Activated B cell treated with CpG ODN at 0.5 μM for 24 hours (primary cell): ENCODE measurements at regions not wholly inside any gene's neighbourhood (a gene's known extent, or its start where the extent isn't known, plus 50 kb on each side); places are given as distances from the start of the nearest gene placed in this dataset.
"Not testable (repeated sequence)": the region's sequence is repeated elsewhere in the genome, so short reads cannot be mapped to it uniquely, and the experiment has no call there.

ENCODE experiments used
- ATAC-seq: fragments of 200-7000 bp; cut with Tn5 transposase; one replicate; pipeline ENCODE4 v1.10.0; 2021; ENCODE audit warnings: low read depth, mild to moderate bottlenecking, moderate library complexity
- CTCF ChIA-PET: fragments of 350-600 bp; sonication (Branson Sonifier 250); formaldehyde crosslinking; loops from one replicate; lab custom pipeline; 2021; ENCODE audit warnings: antibody characterized with exemption; lab: Charles Lee
- POLR2A ChIA-PET: fragments of 350-600 bp; sonication (Branson Sonifier 250); formaldehyde crosslinking; loops from one replicate; lab custom pipeline; 2021; ENCODE audit warnings: antibody characterized with exemption; lab: Charles Lee
- DNase-seq: peaks from one replicate; pipeline ENCODE4 v3.0.0; 2022
- H3K27ac Mint-ChIP-seq: one replicate; pipeline ENCODE4 v1.8.0; 2020; ENCODE audit warnings: mixed read lengths
- H3K27me3 Mint-ChIP-seq: one replicate; pipeline ENCODE4 v1.8.0; 2021; ENCODE audit warnings: mixed read lengths
- H3K36me3 Mint-ChIP-seq: one replicate; pipeline ENCODE4 v1.8.0; 2021; ENCODE audit warnings: low read depth, mixed read lengths
- H3K4me1 Mint-ChIP-seq: one replicate; pipeline ENCODE4 v1.8.0; 2021; ENCODE audit warnings: mixed read lengths
- H3K4me3 Mint-ChIP-seq: one replicate; pipeline ENCODE4 v1.8.0; 2020; ENCODE audit warnings: mild to moderate bottlenecking, mixed read lengths
- H3K9me3 Mint-ChIP-seq: one replicate; pipeline ENCODE4 v1.8.0; 2020; ENCODE audit warnings: mixed read lengths
- CTCF ChIP-seq: fragments of 200-600 bp; IDR thresholded peaks from one replicate; pipeline ENCODE4 v1.8.0; 2022; ENCODE audit warnings: antibody characterized with exemption, mild to moderate bottlenecking
- intact Hi-C: fragments of 100-400 bp; cut with micrococcal nuclease; formaldehyde crosslinking; loops from one replicate; pipeline ENCODE4 v1.15.1; 2024

GRCh38 chr10:2548071-2548470, 519.3 kb upstream of the PFKP start:
- ChIA-PET CTCF (no interaction called here), POLR2A (no interaction called here)
- Mint-ChIP-seq H3K4me1 (no peaks in the 10 kb centered on the region), H3K27me3 (no peaks in the 10 kb centered on the region), H3K9me3 (no peaks in the 10 kb centered on the region), H3K27ac (no peak overlapping the region), H3K36me3 (no peaks in the 10 kb centered on the region), H3K4me3 (no peak overlapping the region)
- no peak for TF ChIP-seq CTCF
- intact Hi-C loops: no loop called here
- ATAC-seq (no peak), DNase-seq (no peak)

GRCh38 chr10:2547606-2548005, 519.7 kb upstream of the PFKP start:
- Mint-ChIP-seq H3K9me3 (no peaks in the 10 kb centered on the region), H3K4me3 (no peak overlapping the region), H3K36me3 (no peaks in the 10 kb centered on the region), H3K27ac (no peak overlapping the region), H3K27me3 (no peaks in the 10 kb centered on the region), H3K4me1 (no peaks in the 10 kb centered on the region)
- no peak for ATAC-seq
- DNase-seq: no peak
- ChIA-PET POLR2A (no interaction called here), CTCF (no interaction called here)
- intact Hi-C loops: no loop called here
- no peak for TF ChIP-seq CTCF

DNA sequence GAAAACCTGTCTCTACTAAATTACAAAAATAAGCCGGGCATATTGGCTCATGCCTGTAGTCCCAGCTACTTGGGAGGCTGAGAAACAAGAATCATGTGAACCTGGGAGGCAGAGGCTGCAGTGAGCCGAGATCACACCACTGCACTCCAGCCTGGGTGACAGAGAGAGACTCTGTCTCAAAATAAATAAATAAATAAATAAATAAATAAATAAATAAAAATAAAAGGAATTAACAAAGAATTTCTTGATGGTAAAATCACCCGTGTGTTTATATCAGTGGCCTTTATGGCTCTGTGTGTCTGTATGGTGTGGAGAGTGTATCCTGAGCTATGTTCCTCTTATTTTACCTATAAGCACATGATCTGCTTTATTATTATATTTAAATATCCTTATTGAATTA, 520.5 kb upstream of the PFKP start:
- H3K27me3 Mint-ChIP-seq, H3K27ac Mint-ChIP-seq, CTCF ChIA-PET, H3K4me3 Mint-ChIP-seq, H3K4me1 Mint-ChIP-seq, H3K36me3 Mint-ChIP-seq, intact Hi-C loops, H3K9me3 Mint-ChIP-seq, DNase-seq, POLR2A ChIA-PET, ATAC-seq: not testable (repeated sequence)

DNA sequence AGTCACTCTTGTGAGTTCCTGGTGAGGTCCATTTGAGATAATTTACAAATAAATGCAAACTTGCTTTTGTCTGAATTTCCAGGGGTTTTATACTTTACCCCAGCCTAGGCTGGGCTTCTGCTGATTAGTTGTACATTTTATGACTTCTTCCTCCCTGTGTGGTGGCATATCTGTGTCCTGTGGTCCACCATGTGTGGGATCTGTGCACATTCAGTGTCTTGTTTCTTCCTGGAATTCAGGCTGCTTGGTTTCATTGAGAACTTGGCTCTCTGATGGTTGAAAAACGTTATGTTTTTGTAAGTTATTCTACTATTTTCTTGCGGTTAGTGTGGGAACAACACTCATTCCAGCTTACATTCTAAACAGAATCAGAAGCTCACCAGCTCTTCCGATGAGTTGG, 523.4 kb upstream of the PFKP start:
- Mint-ChIP-seq H3K27ac (no peak overlapping the region), H3K27me3 (no peaks in the 10 kb centered on the region), H3K36me3 (no peaks in the 10 kb centered on the region), H3K4me1 (no peaks in the 10 kb centered on the region), H3K9me3 (no peaks in the 10 kb centered on the region), H3K4me3 (no peak overlapping the region)
- no peak for TF ChIP-seq CTCF
- POLR2A ChIA-PET: no interaction called here
- ATAC-seq (no peak), DNase-seq (no peak)
- intact Hi-C loops: no loop called here
- CTCF ChIA-PET: no interaction called here

- ATAC-seq: no peak
Measured at GRCh38 chr10:2543142-2543886, 524.0 kb upstream of the PFKP start.

More at GRCh38 chr10:2543142-2543886, 524.0 kb upstream of the PFKP start:
- POLR2A ChIA-PET: no interaction called here
- DNase-seq: no peak
- Mint-ChIP-seq H3K36me3 (no peaks in the 10 kb centered on the region), H3K9me3 (no peaks in the 10 kb centered on the region), H3K27ac (no peak overlapping the region), H3K4me3 (no peak overlapping the region), H3K27me3 (no peaks in the 10 kb centered on the region), H3K4me1 (no peaks in the 10 kb centered on the region)
- intact Hi-C loops: no loop called here
- CTCF ChIA-PET: no interaction called here
- TF ChIP-seq CTCF: no peak
